GM23338 (cell line): ENCODE measurements at regions not wholly inside any gene's neighbourhood (a gene's known extent, or its start where the extent isn't known, plus 50 kb on each side); places are given as distances from the start of the nearest gene placed in this dataset.

ENCODE experiments used
- ATAC-seq: fragments of 200-7000 bp; cut with Tn5 transposase; 3 replicates; pipeline ENCODE4 v1.9.1; 2020
- DNase-seq: peaks from one replicate; pipeline ENCODE4 v3.0.0-alpha.2; 2015; ENCODE audit warnings: low spot score
- H2AFZ ChIP-seq: fragments of 200-600 bp; sonication (generic); 2 replicates; pipeline ENCODE4 v1.8.0; 2016; ENCODE audit warnings: antibody characterized with exemption, mild to moderate bottlenecking, moderate library complexity
- H3F3A ChIP-seq: fragments of 200-600 bp; sonication (generic); replicated peaks from 2 replicates; pipeline ENCODE4 v1.8.0; 2017; ENCODE audit warnings: antibody characterized with exemption, mixed run types, low read depth
- H3K27ac ChIP-seq: fragments of 200-600 bp; sonication (generic); 2 replicates; pipeline ENCODE4 v1.6.1; 2016; ENCODE audit warnings: low read depth
- H3K27me3 ChIP-seq: fragments of 200-600 bp; sonication (generic); 2 replicates; pipeline ENCODE4 v1.8.0; 2016; ENCODE audit warnings: mild to moderate bottlenecking, mixed run types, moderate library complexity; ENCODE audit not compliant: insufficient read depth
- H3K36me3 ChIP-seq: fragments of 200-600 bp; sonication (generic); 2 replicates; pipeline ENCODE4 v1.8.0; 2016; ENCODE audit warnings: mild to moderate bottlenecking; ENCODE audit not compliant: insufficient read depth
- H3K4me1 ChIP-seq: fragments of 200-600 bp; sonication (generic); 2 replicates; pipeline ENCODE4 v1.8.0; 2016; ENCODE audit warnings: mild to moderate bottlenecking, moderate library complexity; ENCODE audit not compliant: insufficient read depth
- H3K4me2 ChIP-seq: fragments of 200-600 bp; sonication (generic); 2 replicates; pipeline ENCODE4 v1.7.1; 2017; ENCODE audit warnings: mixed run types
- H3K4me3 ChIP-seq: fragments of 200-600 bp; sonication (generic); 2 replicates; pipeline ENCODE4 v1.6.1; 2016; ENCODE audit warnings: mixed run types
- H3K79me2 ChIP-seq: fragments of 200-600 bp; sonication (generic); replicated peaks from 2 replicates; pipeline ENCODE4 v1.8.0; 2017; ENCODE audit warnings: mild to moderate bottlenecking; ENCODE audit not compliant: insufficient read depth
- H3K9me2 ChIP-seq: fragments of 200-600 bp; sonication (generic); 2 replicates; pipeline ENCODE4 v1.8.0; 2017; ENCODE audit not compliant: insufficient read depth
- H4K20me1 ChIP-seq: fragments of 200-600 bp; sonication (generic); replicated peaks from 2 replicates; pipeline ENCODE4 v1.8.0; 2017; ENCODE audit warnings: mild to moderate bottlenecking; ENCODE audit not compliant: insufficient read depth
- H3K27ac Mint-ChIP-seq: 2 replicates; pipeline ENCODE4 v1.8.0; 2020; ENCODE audit warnings: inconsistent platforms, mild to moderate bottlenecking, moderate library complexity, mixed read lengths
- H3K27me3 Mint-ChIP-seq: 3 replicates; pipeline ENCODE4 v1.8.0; 2022; ENCODE audit warnings: low read depth, mild to moderate bottlenecking, moderate library complexity, mixed read lengths, inconsistent platforms; ENCODE audit not compliant: insufficient read depth, poor library complexity
- H3K36me3 Mint-ChIP-seq: 3 replicates; pipeline ENCODE4 v1.8.0; 2021; ENCODE audit warnings: low read depth, mild to moderate bottlenecking, inconsistent platforms, moderate library complexity, mixed read lengths
- H3K4me1 Mint-ChIP-seq: 3 replicates; pipeline ENCODE4 v1.8.0; 2020; ENCODE audit warnings: mild to moderate bottlenecking, inconsistent platforms, mixed read lengths
- H3K4me3 Mint-ChIP-seq: 3 replicates; pipeline ENCODE4 v1.8.0; 2021; ENCODE audit warnings: moderate library complexity, mild to moderate bottlenecking, inconsistent platforms, mixed read lengths
- H3K9me3 Mint-ChIP-seq: 3 replicates; pipeline ENCODE4 v1.8.0; 2020; ENCODE audit warnings: moderate library complexity, mild to moderate bottlenecking, inconsistent platforms, mixed read lengths
- CREB1 ChIP-seq: fragments of 250-450 bp; sonication (Bioruptor Pico); IDR thresholded peaks from 2 replicates; pipeline ENCODE4 v1.5.0; 2020; ENCODE audit warnings: low read depth, mild to moderate bottlenecking, moderate library complexity
- ETS1 ChIP-seq: IDR thresholded peaks from 2 replicates; pipeline ENCODE4 v1.6.1; 2016; ENCODE audit warnings: antibody characterized with exemption
- EZH2 ChIP-seq: fragments of 200-600 bp; sonication (generic); IDR thresholded peaks from one replicate; pipeline ENCODE4 v1.8.0; 2017; ENCODE audit warnings: antibody characterized with exemption, mild to moderate bottlenecking, low read depth; ENCODE audit not compliant: unreplicated experiment
- EZH2phosphoT487 ChIP-seq: fragments of 200-600 bp; sonication (generic); IDR thresholded peaks from one replicate; pipeline ENCODE4 v1.8.1; 2018; ENCODE audit warnings: antibody characterized with exemption; ENCODE audit not compliant: unreplicated experiment
- NANOG ChIP-seq: IDR thresholded peaks from 2 replicates; pipeline ENCODE4 v1.6.1; 2016; ENCODE audit warnings: antibody characterized with exemption, borderline replicate concordance
- POLR2AphosphoS5 ChIP-seq: IDR thresholded peaks from 2 replicates; pipeline ENCODE4 v1.6.1; 2016; ENCODE audit warnings: antibody characterized with exemption, low read depth
- REST ChIP-seq: IDR thresholded peaks from one replicate; pipeline ENCODE4 v1.6.1; 2018; ENCODE audit warnings: antibody characterized with exemption; ENCODE audit not compliant: unreplicated experiment
- ZNF114 ChIP-seq: fragments of 250-450 bp; sonication (Bioruptor Pico); IDR thresholded peaks from 2 replicates; pipeline ENCODE4 v1.5.0; 2020; ENCODE audit warnings: mild to moderate bottlenecking, moderate library complexity
- TF ChIP-seq, protein P1 (sequence below): fragments of 250-450 bp; sonication (Bioruptor Pico); IDR thresholded peaks from 2 replicates; pipeline ENCODE4 v1.5.0; 2020; ENCODE audit warnings: mild to moderate bottlenecking, moderate library complexity

DNA sequence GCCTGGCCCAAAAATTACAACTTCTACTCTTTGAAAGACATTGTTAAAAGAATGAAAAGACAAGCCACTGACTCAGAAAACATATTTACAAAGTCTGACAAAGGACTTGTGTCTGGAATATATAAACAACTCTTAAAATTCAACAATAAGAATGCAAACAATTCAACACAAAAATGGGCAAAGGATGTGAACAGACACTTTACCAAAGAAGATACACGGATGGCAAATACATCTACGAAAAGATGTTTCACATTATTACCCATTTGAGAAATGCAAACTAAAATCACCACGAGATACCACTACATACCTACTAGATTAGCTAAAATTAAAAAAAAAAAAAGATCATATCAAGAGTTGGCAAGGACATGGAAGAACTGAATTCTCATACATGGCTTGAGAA is 80.8 kb upstream of the METRNL start:
- no peak overlapping the region for H3K4me3 ChIP-seq
- DNase-seq (no peak), ATAC-seq (no peak)
- H3K4me3 Mint-ChIP-seq: no peak overlapping the region
- TF ChIP-seq ZNF114 (CRISPR knock-in tag) (no peak), ETS1 (no peak), EZH2 (no peak), REST (no peak), POLR2AphosphoS5 (no peak), NANOG (no peak), EZH2phosphoT487 (no peak), CREB1 (CRISPR knock-in tag) (no peak)
- TF ChIP-seq, protein P1, sequence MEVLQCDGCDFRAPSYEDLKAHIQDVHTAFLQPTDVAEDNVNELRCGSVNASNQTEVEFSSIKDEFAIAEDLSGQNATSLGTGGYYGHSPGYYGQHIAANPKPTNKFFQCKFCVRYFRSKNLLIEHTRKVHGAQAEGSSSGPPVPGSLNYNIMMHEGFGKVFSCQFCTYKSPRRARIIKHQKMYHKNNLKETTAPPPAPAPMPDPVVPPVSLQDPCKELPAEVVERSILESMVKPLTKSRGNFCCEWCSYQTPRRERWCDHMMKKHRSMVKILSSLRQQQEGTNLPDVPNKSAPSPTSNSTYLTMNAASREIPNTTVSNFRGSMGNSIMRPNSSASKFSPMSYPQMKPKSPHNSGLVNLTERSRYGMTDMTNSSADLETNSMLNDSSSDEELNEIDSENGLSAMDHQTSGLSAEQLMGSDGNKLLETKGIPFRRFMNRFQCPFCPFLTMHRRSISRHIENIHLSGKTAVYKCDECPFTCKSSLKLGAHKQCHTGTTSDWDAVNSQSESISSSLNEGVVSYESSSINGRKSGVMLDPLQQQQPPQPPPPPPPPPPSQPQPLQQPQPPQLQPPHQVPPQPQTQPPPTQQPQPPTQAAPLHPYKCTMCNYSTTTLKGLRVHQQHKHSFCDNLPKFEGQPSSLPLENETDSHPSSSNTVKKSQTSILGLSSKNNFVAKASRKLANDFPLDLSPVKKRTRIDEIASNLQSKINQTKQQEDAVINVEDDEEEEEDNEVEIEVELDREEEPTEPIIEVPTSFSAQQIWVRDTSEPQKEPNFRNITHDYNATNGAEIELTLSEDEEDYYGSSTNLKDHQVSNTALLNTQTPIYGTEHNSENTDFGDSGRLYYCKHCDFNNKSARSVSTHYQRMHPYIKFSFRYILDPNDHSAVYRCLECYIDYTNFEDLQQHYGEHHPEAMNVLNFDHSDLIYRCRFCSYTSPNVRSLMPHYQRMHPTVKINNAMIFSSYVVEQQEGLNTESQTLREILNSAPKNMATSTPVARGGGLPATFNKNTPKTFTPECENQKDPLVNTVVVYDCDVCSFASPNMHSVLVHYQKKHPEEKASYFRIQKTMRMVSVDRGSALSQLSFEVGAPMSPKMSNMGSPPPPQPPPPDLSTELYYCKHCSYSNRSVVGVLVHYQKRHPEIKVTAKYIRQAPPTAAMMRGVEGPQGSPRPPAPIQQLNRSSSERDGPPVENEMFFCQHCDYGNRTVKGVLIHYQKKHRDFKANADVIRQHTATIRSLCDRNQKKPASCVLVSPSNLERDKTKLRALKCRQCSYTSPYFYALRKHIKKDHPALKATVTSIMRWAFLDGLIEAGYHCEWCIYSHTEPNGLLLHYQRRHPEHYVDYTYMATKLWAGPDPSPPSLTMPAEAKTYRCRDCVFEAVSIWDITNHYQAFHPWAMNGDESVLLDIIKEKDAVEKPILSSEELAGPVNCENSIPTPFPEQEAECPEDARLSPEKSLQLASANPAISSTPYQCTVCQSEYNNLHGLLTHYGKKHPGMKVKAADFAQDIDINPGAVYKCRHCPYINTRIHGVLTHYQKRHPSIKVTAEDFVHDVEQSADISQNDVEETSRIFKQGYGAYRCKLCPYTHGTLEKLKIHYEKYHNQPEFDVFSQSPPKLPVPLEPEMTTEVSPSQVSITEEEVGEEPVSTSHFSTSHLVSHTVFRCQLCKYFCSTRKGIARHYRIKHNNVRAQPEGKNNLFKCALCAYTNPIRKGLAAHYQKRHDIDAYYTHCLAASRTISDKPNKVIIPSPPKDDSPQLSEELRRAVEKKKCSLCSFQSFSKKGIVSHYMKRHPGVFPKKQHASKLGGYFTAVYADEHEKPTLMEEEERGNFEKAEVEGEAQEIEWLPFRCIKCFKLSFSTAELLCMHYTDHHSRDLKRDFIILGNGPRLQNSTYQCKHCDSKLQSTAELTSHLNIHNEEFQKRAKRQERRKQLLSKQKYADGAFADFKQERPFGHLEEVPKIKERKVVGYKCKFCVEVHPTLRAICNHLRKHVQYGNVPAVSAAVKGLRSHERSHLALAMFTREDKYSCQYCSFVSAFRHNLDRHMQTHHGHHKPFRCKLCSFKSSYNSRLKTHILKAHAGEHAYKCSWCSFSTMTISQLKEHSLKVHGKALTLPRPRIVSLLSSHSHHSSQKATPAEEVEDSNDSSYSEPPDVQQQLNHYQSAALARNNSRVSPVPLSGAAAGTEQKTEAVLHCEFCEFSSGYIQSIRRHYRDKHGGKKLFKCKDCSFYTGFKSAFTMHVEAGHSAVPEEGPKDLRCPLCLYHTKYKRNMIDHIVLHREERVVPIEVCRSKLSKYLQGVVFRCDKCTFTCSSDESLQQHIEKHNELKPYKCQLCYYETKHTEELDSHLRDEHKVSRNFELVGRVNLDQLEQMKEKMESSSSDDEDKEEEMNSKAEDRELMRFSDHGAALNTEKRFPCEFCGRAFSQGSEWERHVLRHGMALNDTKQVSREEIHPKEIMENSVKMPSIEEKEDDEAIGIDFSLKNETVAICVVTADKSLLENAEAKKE: no peak
- no peak overlapping the region for H3K4me2 ChIP-seq
- H3F3A ChIP-seq: no peaks in the 10 kb centered on the region
- no peaks in the 10 kb centered on the region for H3K36me3 ChIP-seq
- H3K9me2 ChIP-seq: no peaks in the 10 kb centered on the region
- H3K27ac Mint-ChIP-seq: no peak overlapping the region
- no peaks in the 10 kb centered on the region for H3K27me3 ChIP-seq
- H3K27ac ChIP-seq: no peak overlapping the region
- H3K9me3 Mint-ChIP-seq: peaks cover 12% of the 10 kb centered on the region; the same call in 2 of the 3 replicates
- H3K36me3 Mint-ChIP-seq: peaks cover 4% of the 10 kb centered on the region; the same call in 2 of the 3 replicates
- H4K20me1 ChIP-seq: no peaks in the 10 kb centered on the region
- H2AFZ ChIP-seq: no peak overlapping the region
- no peaks in the 10 kb centered on the region for H3K79me2 ChIP-seq
- peaks cover 2% of the 10 kb centered on the region for H3K27me3 Mint-ChIP-seq
- H3K4me1 Mint-ChIP-seq: no peaks in the 10 kb centered on the region
- H3K4me1 ChIP-seq: no peaks in the 10 kb centered on the region
